HFFc6 (cell line): ENCODE measurements at regions not wholly inside any gene's neighbourhood (a gene's known extent, or its start where the extent isn't known, plus 50 kb on each side); places are given as distances from the start of the nearest gene placed in this dataset.
A peak's percentile ranks its signal among the peaks of the same experiment; 100 is the strongest.

Source experiments
- DNase-seq: peaks from one replicate; pipeline ENCODE4 v3.0.0-alpha.2; 2018
- H3K27ac Mint-ChIP-seq: 2 replicates; pipeline ENCODE4 v1.8.0; 2020; ENCODE audit warnings: mild to moderate bottlenecking, mixed read lengths
- H3K27me3 Mint-ChIP-seq: 2 replicates; pipeline ENCODE4 v1.8.0; 2021; ENCODE audit warnings: mild to moderate bottlenecking, moderate library complexity, mixed read lengths; ENCODE audit not compliant: insufficient read depth
- H3K36me3 Mint-ChIP-seq: 2 replicates; pipeline ENCODE4 v1.8.0; 2021; ENCODE audit warnings: low read depth, mixed read lengths
- H3K4me1 Mint-ChIP-seq: 2 replicates; pipeline ENCODE4 v1.8.0; 2020; ENCODE audit warnings: low read depth, mixed read lengths
- H3K4me3 Mint-ChIP-seq: 2 replicates; pipeline ENCODE4 v1.8.0; 2020; ENCODE audit warnings: mild to moderate bottlenecking, moderate library complexity, mixed read lengths
- H3K9me3 Mint-ChIP-seq: 2 replicates; pipeline ENCODE4 v1.8.0; 2020; ENCODE audit warnings: mild to moderate bottlenecking, mixed read lengths
- TF ChIP-seq, protein P1 (sequence below): fragments of 200-600 bp; sonication (generic); IDR thresholded peaks from 2 replicates; pipeline ENCODE4 v1.5.0; 2021; ENCODE audit warnings: antibody characterized with exemption, mild to moderate bottlenecking

DNA sequence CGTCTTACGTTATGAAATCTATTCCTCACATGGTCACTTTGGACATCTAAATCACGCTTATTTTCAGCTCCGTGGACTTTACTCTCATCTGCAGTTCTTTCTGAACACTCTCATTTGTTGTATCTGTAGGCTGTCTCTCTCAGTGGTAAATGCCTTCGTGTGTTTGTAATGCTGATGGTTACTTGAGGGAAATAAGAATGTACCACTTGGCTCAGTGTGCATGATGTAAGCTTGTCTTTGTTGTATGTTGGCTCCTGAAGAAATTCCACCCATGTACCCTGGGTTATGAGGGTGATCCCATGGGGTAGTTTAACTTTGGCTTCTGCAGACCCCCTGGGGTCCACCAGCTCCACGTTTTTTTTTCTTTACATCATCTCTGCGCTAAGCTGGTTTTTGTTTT is 378.4 kb downstream of the SETD4 start:
- no peak for DNase-seq
- Mint-ChIP-seq H3K27me3 (peaks cover 2% of the 10 kb centered on the region), H3K4me3 (no peak overlapping the region), H3K36me3 (no peaks in the 10 kb centered on the region), H3K9me3 (no peaks in the 10 kb centered on the region), H3K27ac (no peak overlapping the region), H3K4me1 (peaks cover 14% of the 10 kb centered on the region)
- TF ChIP-seq, protein P1, sequence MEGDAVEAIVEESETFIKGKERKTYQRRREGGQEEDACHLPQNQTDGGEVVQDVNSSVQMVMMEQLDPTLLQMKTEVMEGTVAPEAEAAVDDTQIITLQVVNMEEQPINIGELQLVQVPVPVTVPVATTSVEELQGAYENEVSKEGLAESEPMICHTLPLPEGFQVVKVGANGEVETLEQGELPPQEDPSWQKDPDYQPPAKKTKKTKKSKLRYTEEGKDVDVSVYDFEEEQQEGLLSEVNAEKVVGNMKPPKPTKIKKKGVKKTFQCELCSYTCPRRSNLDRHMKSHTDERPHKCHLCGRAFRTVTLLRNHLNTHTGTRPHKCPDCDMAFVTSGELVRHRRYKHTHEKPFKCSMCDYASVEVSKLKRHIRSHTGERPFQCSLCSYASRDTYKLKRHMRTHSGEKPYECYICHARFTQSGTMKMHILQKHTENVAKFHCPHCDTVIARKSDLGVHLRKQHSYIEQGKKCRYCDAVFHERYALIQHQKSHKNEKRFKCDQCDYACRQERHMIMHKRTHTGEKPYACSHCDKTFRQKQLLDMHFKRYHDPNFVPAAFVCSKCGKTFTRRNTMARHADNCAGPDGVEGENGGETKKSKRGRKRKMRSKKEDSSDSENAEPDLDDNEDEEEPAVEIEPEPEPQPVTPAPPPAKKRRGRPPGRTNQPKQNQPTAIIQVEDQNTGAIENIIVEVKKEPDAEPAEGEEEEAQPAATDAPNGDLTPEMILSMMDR, result no peak

DNA sequence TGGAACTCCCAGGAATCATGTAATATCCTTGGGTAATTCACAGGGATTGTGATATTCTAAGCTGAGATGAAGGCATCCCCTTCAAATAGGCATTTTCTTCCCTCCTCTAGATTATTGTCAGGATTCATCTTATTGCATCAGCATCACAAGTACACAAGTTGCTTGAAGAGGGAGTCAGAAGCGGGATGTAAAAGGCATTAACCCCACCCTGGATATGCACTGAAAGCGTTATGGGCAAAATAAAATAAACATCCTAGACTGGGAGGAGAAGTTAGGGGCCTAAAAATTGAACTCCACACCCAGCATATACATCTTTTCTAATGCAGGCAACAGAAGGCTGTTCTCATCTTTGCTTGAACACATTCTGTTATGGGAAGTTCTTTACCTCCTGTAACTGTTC is 381.2 kb downstream of the SETD4 start:
- TF ChIP-seq, protein P1, result no peak
- no peaks in the 10 kb centered on the region for H3K36me3 Mint-ChIP-seq
- H3K4me3 Mint-ChIP-seq, result no peak overlapping the region
- no peak for DNase-seq
- peaks cover 18% of the 10 kb centered on the region for H3K4me1 Mint-ChIP-seq
- no peak overlapping the region for H3K27ac Mint-ChIP-seq
- no peaks in the 10 kb centered on the region for H3K9me3 Mint-ChIP-seq
- H3K27me3 Mint-ChIP-seq, result no peaks in the 10 kb centered on the region; the same call in none of the 2 replicates

DNA sequence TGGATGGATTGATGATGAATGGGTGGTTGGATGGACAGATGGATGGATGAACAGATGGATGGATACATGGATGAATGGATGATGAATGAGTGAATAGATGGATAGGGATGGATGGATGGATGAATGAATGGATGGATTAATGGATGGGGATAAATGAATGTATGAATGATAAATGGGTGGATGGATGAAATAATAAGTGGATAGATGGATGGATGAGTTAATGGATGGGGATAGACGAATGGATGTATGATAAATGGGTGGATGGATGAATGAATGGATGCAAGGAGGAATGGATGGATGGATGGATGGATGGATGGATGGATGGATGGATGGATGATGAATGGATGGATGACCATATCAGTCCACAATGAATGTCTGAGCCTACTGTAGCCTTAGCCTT is 381.9 kb downstream of the SETD4 start:
- no peaks in the 10 kb centered on the region for H3K36me3 Mint-ChIP-seq
- no peak overlapping the region for H3K27ac Mint-ChIP-seq
- no peak for DNase-seq
- no peaks in the 10 kb centered on the region for H3K9me3 Mint-ChIP-seq
- TF ChIP-seq, protein P1, result no peak
- peaks cover 15% of the 10 kb centered on the region for H3K4me1 Mint-ChIP-seq
- H3K27me3 Mint-ChIP-seq, result no peaks in the 10 kb centered on the region; the same call in none of the 2 replicates
- H3K4me3 Mint-ChIP-seq, result no peak overlapping the region

DNA sequence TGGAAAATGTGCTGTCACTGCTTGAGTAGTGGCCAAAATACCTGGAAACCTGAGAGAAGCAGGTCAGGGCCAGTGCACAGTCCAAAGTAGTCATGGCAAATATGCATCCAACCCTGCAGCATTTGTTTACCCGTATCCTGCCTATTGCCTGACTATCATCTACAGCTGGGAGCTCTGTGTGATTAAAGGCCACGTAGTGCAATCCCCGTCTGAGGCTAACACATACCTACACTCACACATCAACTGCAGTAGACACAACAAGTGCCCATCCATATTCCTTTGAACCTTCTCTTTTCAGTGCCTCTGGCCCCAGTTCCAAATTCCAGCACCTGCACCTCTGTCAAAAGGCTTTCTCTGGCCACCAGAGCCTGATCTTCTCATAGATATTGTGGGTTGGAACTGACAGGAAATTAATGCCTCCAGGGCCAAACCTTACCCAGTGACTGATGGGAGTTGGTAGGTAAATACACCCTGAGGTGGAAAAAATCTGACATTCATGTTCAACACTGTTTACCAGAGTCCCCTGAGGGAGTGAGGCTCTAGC is 383.0 kb downstream of the SETD4 start:
- Mint-ChIP-seq H3K27me3 (no peaks in the 10 kb centered on the region; the same call in none of the 2 replicates), H3K27ac (no peak overlapping the region), H3K36me3 (no peaks in the 10 kb centered on the region), H3K4me3 (no peak overlapping the region), H3K9me3 (no peaks in the 10 kb centered on the region), H3K4me1 (peaks cover 6% of the 10 kb centered on the region; the same call in 1 of the 2 replicates)
- TF ChIP-seq, protein P1, result no peak
- no peak for DNase-seq

GRCh38 chr21:35674895-35675470 is 385.3 kb downstream of the SETD4 start:
- DNase-seq, result peak; percentile 16
- Mint-ChIP-seq H3K36me3 (no peaks in the 10 kb centered on the region), H3K27ac (no peak overlapping the region)

More at GRCh38 chr21:35674895-35675470, 385.3 kb downstream of the SETD4 start:
- Mint-ChIP-seq H3K9me3 (no peaks in the 10 kb centered on the region), H3K4me1 (peaks cover 6% of the 10 kb centered on the region; the same call in 1 of the 2 replicates), H3K27me3 (no peaks in the 10 kb centered on the region; the same call in none of the 2 replicates), H3K4me3 (no peak overlapping the region)
- TF ChIP-seq, protein P1, result no peak
